IPS-NIHi7 (cell line): ENCODE measurements at regions not wholly inside any gene's neighbourhood (a gene's known extent, or its start where the extent isn't known, plus 50 kb on each side); places are given as distances from the start of the nearest gene placed in this dataset.

Source experiments
- DNase-seq: peaks from one replicate; pipeline ENCODE4 v3.0.0; 2012; ENCODE audit warnings: mixed read lengths; ENCODE audit errors: extremely low spot score

DNA sequence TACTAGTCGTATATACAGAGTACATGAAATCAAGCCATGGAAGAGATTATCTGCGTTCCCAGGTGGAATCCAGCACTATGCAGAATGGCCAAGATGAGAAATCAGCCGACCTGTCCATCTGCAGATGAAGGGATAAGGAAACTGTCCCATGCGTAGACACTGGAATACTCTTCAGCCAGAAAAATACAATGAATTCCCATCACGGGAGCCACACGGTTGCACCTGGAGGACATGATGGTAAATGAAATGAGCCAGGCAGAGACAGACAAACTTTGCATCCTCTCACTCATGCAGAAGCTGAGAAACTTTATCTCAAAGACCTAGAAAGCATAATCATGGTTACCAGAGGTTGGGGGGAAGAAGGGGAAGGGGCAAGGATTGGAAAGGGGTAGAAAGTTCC is 111.9 kb upstream of the TOP3B start:
- no peak for DNase-seq

DNA sequence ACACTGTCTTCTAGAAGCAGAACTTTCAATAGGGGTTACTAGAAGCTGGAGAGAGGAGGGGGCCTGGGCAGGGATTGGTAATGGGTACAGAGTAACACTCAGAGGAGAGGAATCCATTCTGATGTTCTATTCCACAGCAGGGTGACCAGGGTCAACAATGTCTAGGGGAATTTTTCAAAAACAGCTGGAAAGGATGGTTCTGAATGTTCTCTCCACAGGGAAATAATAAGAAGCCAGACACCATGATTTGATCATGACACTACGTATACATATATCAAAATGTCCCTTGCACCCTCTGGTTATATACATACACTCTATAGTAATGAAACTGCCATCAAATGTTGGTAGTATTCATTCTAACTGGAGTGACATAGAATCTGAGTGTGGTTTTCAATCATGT is 111.2 kb upstream of the TOP3B start:
- DNase-seq = no peak

DNA sequence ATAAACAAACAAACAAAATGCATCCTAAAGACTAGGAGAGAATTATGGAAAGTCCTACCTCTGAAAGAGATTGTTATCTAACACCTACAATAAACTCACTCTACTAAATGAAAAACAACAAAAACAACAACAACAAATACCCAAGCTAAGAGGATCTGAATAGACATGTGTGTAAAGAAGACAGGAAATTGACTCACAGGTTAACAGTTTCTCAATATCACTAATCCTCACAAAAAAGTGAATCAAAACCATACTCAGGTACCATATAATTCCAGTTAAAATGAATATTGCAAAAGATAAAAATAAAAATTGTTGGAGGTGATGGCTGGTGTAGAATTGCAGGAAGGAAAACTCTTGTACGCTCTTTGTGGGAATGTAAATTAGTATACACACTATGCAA is 110.4 kb upstream of the TOP3B start:
- no peak for DNase-seq

DNA sequence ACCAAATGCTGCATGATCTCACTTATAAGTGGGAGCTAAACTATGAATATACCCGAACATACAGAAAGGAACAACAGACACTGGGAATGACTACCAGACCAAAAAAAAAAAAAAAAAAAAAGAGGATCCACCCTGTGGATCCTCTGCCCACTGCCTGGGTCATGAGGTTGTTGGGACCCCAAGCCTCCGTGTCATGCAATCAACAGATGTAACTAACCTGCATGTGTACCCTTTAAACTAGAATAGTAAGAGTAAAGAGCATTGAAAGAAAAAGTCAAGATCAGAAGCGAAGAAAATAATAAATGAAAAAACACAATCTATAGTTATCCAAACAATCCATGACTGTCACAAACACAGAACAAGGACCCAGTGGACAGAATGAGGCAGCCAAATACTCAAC is 109.5 kb upstream of the TOP3B start:
- no peak for DNase-seq

DNA sequence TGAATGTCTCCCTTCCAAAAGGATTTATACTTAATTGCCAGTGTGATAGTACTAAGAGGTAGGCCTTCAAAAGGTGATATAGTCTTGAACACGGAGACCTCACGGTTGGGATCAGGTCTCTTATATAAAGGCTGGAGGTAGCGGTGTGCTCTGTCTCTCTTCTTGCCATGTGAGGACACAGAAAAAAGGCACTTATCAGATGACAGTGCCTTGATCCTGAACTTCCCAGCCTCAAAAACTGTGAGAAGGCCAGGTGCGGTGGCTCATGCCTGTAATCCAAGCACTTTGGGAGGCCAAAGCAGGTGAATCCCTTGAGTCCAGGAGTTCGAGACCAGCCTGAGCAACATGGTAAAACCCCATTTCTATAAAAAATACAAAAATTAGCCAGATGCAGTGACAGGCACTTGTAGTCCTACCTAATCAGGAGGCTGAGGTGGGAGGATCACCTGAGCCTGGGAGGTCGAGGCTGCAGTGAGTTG is 108.9 kb upstream of the TOP3B start:
- no peak for DNase-seq

DNA sequence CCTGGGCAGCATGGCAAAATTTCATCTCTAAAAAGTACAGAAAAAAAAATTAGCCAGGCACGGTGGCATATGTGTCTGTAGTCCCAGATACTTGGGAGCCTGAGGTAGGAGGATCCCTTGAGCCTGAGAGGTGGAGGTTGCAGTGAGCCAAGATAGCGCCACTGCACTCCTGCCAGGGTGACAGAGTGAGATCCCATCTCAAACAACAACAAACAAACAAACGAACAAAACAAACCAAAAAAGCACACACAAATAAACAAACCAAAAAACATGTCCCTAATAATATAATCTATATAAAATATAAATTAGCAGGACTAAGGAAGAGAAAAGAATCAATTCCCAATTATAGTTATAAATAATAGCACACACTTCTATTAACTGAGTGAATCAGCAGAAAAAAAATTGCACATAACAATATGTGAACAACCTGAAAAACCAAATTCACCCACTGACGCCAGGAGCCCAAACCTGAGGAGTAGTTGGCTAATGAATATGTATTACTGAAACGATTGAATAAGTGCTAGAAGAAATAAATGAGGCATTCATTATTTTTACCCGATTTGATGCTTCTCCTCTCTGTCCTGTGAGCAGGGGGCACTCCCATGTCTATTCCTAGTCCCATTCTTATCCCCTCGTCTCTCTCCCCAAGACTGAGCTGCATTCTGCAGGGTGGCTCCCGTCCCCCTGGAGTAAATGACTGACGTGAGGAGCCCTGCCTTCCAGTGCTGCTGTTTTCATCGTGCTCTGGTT is 108.2 kb upstream of the TOP3B start:
- no peak for DNase-seq

DNA sequence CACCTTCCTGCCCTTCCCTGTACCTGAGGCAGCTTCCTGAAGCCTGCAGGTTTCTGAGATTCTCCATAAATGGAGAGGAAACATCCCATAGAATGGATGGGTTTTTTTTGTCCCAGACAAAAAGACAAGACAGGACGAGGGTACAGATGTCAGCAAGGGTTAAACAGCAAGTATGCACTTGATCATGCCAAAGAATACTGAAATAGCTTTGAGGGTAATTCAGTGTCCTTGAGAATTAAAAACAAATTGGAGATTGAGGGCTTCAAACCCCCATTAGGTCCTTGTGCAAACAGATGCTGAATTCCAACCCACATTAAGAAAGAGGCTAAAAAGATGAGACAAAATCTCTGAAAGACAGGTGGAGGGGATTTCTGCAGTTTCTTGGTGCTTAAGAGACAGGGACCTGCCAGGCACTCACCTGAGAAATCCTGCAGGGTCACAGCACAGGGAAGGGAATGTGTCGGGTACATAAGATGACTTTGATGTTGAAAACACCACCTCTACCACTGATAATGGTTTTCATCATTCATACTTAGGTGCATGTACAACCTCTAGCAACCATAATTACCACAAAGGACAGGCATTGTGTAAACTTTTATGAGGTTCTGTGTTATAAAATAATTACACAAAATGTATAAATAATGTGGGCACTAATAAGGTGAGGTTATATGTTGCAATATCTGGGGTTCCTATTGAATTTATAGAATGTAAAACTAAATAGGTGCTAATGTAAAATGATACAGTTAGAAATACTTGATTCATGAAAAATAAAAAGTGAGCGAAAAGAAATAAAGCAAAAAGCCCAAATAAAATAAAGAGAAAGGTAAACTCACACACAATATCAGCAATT is 107.1 kb upstream of the TOP3B start:
- no peak for DNase-seq

DNA sequence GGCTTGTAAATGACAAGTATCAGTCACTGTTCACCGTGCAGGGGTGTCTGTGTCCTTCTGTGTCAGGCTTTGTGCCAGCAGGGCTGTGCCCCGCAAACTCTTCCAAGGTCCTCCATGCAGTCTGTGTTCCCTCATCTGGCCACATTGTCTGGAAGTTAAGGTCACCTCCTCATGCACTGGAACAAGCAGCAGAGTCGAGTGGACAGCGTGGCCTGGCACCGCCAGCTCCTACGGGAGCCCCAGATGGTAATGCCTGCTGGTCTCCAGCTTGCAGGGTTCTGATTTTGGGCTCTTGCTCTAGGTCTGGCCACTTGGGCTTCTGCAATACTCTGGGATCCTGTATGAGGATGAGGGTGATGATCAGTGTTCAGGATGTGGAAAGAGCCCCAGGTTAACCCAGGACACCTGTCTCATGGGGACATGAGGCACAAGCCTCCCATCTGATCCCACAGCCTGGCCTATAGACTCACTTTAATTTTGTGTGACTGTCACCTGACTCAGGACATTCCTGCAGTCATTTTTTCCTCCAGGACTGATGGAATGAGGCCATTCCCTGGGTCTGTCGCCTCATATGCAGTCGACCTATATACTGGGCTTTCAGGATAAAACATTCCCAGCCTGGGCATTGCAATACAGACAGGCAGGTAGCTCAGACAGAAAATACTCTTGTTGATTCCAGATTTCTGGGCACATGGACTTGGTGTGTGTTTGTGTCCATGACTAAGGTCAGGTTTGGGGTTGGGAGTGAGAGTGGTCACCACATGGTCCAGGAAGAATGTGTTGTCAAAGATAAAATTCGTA is 106.3 kb upstream of the TOP3B start:
- DNase-seq = no peak

DNA sequence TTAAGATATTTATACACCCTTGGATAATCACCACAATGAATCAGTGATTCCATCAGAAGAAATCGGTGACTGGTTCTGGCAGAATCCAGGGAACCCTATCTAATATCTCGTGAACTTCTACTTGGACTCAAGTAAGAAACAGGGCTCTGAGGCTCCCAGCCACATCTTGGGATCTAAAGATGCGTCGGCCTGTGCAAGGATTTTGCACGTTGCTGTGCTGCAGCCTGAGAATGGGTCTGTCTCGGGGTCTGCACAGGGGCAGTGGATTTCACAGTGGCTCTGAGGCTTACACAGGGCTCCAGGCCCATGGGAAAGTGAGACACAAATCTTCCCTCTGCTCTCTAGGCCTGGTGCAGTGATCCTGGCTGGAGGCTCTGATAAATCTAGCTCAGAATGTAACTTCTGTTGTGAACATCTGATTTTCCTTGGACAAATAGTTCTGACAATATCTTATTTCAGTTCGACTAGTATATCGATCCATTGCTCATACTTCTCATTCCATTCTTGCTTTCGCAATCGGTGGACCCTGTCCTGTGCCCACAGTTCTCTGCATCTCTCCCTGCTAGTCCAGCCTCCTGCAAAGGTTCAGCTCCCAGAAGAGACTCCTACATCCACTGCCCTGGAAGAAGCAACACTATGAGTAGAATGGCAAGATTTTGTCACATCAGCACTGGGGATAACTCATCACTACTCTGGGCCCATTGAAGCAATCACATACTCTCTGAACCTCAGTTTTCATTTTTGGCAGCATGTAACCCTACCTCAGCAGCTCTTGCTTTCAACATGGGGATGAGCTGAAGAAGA is 105.5 kb upstream of the TOP3B start:
- DNase-seq = no peak

DNA sequence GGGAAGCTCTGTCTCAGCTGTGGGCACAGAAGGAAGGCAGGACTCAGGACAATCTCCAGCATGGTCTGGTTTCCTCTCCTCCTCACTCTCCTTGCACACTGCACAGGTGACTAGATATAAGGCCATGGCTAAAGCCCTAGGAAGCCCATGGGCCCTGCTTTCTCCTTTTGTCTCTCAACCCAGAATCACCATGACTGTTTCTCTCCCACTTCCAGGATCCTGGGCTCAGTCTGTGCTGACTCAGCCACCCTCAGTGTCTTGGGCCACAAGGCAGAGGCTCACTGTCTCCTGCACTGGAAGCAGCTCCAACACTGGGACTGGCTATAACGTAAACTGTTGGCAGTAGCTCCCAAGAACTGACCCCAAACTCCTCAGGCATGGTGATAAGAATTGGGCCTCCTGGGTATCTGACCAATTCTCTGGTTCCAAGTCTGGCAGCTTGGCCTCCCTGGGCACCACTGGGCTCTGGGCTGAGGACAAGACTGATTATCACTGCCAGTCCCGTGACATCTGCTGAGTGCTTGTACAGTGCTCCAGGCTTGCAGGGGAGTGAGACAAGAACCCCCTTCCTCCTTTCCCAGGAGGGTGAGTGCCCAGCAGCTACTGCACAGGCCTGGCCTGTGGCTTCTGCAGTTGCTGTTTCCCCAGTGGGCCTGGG is 104.0 kb upstream of the TOP3B start:
- no peak for DNase-seq

DNA sequence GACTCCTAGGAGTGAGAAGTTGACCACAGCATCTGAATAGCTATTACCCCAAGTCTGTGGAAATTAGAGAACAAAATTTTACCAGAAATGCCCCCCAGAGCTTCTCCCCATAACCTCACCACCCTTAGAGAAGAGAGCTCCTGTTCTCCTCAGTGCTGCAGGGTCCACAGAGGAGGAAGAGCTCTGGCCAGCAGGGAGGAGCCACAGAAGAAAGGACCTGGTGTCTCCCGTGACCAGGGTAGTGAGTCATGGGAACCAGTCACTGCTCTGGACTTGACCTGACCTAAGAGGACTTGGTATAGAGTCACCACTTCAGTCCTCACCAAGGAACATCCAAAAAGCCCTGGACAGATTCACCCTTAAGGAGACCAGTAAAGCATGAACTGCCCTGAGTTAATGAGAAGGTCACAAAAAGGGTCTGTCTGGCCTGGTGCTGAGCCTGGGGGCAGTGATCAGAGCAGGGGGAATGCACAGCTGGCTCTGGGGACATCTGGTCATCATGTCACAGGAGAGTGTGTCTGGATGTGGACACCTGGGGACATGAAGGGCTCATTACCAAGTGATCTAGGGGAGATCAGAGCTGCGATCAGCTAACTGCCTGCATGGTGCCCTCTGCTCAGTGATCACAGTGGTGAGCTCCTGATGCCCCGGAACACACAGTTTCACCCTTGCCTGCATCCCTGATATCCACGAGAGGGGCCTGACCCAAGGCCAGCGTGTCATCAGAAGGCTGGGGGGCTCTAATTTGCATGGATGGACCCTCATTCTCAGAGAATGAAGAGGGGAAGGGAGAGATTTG is 103.3 kb upstream of the TOP3B start:
- DNase-seq = no peak

DNA sequence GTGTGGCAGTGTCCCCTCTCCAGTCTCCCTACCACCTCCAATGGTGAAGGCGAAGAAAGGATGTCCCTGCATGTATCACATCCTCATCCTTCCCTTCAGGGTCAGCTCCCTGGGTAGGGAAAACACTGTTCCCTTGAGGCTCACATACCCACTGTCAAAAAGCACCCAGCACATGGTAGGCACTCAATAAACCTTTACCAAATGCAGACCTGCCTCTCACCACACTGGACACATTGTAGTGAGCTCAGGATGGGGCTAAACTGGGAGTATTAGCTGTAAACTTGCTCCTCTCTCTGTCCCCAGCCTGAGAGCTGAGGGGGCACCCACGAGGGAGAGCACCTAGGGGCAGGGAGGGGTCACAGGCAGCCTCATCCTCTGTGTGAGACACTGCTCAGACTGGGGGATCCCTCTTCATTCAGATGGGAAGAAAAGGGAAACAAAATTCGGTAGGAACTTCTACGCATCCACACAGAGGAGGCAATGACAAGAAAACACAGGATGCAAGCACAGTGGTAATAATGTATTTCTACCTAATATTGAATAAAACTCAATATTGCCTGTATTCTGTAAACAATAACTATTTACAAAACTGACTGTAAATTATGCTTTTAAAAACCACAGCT is 101.6 kb upstream of the TOP3B start:
- no peak for DNase-seq

DNA sequence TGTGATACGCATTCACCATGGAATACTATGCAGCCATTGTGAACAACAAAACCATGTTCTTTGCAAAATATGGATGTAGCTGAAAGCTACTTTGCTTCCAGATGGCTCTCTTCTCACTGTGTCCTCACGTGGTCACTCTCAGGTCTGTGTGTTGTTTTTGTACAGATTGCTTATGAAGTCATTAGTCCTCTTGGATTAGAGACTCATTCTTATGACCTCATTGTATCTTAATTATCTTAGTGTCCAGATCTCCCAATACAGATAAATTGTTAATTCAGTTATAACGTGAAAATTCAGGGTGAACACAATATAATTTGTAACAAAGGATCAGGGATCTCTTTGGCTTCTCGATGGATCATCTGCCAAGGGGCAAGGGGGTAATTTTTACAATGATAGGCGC is 100.4 kb upstream of the TOP3B start:
- DNase-seq = no peak

DNA sequence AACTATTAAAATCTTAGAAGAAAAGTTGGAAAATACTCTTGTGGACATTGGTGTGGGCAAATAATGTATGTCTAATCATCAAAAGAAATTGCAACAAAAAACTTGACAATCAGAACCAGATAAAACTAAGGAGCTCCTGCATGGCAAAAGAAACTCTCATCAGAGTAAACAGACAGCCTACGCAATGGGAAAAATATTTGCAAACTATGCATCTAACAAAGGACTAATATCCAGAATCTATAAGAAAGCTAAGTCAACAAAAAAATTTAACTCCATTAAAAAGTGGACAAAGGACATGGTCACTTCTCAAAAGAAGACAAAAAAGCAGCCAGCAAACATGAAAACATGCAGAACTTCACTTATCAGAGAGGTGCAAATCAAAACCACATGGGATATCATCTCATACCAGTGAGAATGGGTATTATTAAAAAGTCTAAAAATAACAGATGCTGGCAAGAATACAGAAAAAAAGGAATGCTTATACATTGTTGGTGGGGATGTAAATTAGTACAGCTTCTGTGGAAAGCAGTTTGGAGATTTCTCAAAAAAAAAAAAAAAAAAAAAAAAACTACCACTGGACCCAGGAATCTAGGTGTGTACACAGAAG is 99.7 kb upstream of the TOP3B start:
- DNase-seq = no peak

DNA sequence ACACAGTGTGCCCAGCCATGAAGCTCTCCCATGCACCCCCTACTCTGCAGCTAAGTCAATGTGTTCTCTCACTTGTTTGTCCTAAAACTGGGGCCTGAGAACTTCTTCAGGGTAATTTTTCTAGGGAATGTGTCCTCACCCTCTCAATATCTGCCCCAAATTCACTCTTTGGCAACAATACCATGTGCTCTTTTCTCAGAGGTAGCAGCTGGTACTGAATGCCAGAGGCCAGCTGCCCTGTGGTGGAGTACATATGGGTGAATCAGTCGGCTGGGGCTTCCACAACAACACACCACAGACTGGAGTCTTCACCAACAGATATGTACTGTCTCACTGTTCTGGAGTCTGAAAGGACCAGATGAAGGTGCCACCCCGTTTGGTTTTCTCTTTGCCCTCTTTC is 97.7 kb upstream of the TOP3B start:
- DNase-seq = no peak

DNA sequence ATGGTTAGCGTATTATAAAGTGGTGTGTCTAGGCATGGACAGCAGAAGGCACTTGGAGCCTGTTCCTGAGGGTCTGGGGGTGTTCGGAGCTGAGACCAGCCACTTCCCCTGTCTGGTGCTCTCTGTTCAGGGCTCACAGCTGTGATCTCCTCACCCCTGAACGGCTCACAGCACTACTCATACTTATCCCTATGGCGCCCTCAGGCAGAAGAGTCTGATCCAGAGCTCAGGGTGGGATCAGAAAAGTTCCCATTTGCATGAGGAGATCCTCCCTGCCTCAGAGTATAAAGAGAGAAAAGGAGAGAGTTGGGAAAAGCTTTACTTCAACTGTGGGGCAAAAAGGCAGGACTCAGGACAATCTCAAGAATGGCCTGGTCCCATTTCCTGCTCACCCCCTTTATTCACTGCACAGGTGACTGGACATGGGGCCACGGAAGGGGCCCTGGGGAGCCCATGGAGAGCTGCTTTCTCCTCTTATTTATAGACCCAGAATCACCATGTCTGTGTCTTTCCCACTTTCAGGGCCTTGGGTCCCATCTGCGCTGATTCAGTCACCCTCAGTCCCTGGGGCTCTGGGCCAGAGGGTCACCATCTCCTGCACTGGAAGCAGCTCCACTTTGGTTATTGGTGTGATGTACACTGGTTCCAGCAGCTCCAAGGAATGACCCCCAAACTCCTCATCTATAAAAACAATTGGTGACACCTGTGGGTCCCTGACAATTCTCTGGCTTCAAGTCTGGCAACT is 97.0 kb upstream of the TOP3B start:
- no peak for DNase-seq

DNA sequence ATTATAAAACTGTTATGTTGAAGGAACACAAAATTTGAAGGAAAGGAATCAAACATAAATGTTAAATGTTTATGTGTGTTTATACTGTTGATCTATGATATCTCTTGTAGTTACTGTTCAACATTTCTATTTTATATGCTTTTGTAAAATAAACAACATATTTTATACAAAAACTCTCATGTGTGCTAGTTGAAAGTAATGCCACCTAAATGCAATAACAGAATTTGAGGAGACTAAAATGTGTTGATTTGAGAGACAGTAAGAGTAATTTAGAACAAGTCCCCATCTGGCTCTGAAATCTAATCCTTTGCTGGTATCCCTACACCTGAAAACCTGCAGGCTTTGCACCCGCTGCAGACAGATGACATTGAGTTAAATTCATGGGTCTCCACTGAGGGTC is 95.7 kb upstream of the TOP3B start:
- no peak for DNase-seq

DNA sequence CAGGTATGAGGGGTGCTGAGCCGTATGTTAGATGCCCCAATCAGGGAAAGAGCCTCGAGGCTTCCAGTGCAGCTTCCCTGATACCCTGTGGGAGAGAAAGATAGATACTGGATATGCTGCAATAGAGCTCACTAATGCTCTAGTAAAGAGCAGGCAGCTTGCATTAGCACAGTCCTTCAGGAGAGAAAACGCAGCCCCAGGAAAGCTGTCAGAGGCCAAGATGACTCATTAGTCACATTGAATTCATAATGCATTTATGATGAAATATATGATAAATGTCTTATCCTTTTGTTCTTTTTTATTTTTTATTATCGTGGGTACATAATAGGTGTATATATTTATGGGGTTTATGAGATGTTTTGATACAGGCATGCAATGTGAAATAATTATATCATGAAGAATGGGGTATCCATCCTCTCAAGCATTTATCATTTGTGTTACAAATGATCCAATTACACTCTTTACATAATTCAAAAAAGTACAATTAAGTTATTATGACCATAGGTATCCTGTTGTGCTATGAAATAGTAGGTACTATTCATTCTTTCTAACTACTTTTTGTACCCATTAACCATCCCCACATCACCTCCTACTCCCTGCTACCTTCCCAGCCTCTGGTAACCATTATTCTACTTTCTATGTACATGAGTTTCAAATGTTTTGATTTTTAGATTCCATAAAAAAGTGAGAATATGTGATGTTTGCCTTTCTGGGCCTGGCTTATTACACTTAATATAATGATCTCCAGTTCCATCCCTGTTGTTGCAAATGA is 94.5 kb upstream of the TOP3B start:
- no peak for DNase-seq
